Omental fat pad (tissue), 3 donors: ENCODE measurements at regions not wholly inside any gene's neighbourhood (a gene's known extent, or its start where the extent isn't known, plus 50 kb on each side); places are given as distances from the start of the nearest gene placed in this dataset.
"Not testable (repeated sequence)": the region's sequence is repeated elsewhere in the genome, so short reads cannot be mapped to it uniquely, and the experiment has no call there.

Source experiments
- ATAC-seq: fragments of 150-250 bp; one replicate; pipeline ENCODE4 v1.9.1; 2016; ENCODE audit warnings: mild to moderate bottlenecking, moderate library complexity; ENCODE audit not compliant: low FRiP score
- DNase-seq: peaks from one replicate; pipeline ENCODE4 v3.0.0-alpha.2; 2019; ENCODE audit warnings: low spot score
- TF ChIP-seq, protein P1 (sequence below), 3 donors: fragments of 450-650 bp; IDR thresholded peaks; one replicate each; pipeline ENCODE4 v1.5.1; 2016 to 2017; ENCODE audit warnings: antibody characterized with exemption in 3 of 3, mild to moderate bottlenecking in 3 of 3, moderate library complexity in 2 of 3

GRCh38 chr3:194872669-194872977, 186.9 kb downstream of the FAM43A start:
- DNase-seq (no peak), ATAC-seq (no peak)
- TF ChIP-seq, protein P1, sequence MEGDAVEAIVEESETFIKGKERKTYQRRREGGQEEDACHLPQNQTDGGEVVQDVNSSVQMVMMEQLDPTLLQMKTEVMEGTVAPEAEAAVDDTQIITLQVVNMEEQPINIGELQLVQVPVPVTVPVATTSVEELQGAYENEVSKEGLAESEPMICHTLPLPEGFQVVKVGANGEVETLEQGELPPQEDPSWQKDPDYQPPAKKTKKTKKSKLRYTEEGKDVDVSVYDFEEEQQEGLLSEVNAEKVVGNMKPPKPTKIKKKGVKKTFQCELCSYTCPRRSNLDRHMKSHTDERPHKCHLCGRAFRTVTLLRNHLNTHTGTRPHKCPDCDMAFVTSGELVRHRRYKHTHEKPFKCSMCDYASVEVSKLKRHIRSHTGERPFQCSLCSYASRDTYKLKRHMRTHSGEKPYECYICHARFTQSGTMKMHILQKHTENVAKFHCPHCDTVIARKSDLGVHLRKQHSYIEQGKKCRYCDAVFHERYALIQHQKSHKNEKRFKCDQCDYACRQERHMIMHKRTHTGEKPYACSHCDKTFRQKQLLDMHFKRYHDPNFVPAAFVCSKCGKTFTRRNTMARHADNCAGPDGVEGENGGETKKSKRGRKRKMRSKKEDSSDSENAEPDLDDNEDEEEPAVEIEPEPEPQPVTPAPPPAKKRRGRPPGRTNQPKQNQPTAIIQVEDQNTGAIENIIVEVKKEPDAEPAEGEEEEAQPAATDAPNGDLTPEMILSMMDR (IDR thresholded peaks at IDR 0.05), result no peak

- not testable (repeated sequence) for ATAC-seq, DNase-seq
These were observed 187.8 kb downstream of the FAM43A start for GRCh38 chr3:194873474-194873873.

DNA sequence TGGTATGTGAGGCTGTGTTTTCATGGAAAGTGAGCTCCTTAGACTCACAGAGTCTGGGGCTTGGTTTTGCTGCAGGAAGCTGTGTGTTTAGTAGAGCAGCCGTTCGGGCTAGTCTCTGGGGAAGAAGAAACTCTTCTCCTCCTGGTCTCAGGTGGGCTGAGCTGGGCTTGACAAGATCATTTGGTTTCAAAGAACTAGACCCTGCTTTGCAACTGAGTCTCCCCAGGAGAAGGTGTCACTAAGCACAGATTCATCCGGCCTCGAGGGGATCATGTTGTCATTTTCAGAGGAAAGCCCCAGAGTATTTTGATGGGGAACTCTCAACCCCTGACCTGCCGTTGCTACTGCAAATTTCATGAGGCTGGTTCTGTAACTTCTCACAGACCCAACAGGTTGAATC, 188.5 kb downstream of the FAM43A start:
- TF ChIP-seq, protein P1 (IDR thresholded peaks at IDR 0.05), result no peak
- ATAC-seq (no peak), DNase-seq (no peak)

DNA sequence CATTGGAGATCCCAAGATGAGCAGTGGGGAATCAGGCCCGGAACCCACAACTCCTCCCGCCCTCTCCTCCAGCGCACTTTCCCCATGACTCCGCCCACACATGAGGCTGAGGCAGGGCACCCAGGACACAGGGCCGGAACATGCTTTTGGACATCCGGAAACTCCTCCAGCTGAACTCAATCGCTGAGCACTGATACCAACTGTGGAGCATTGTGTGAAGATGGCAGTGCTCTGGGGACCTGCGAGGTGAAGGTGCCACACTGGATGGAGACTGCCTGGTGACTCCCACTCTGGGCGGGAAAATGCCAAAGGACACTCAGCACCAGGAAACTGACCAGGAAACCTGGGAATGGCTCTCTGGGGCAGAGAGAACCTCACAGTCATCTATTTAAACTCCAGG, 189.1 kb downstream of the FAM43A start:
- TF ChIP-seq, protein P1 (IDR thresholded peaks at IDR 0.05), result no peak
- ATAC-seq, result no peak
- DNase-seq, result no peak

DNA sequence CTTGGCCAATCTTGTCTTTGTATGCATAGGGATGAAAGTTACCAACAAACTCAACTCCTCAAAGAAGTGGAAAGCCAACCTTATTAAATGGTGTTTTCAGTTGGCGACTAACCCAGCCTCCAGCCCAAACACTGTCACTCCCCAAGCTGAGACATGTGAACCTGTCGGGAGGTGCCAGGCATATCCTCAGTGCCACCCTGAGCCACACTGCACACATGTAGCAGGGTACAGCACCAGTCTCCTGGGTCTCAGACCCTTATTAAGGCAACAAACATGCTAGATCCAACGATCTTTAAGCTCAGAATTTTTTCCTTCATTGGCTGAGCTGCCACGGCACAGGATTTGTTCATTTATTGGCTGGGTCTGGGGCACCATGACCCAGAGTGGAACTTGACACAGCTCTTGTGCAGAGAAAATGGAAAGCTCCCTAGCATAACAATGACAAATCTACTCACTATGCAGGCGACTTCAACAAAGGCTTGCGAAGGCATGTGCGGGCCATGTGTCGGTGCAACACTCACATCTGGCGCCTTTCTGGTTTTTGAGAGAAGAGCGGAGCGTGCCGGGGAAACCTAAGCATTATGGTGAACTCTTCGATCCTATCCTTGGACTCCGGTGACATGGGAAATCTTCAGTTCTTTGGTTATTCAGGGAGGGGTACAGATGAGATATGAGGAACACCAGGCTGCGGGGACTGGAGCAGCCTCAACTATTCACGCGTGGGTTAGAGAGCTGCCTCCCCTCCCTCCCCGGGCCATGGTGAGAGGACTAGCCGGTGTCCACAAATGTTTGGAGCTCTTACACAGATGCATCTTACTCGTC, 190.1 kb downstream of the FAM43A start:
- TF ChIP-seq, protein P1 (IDR thresholded peaks at IDR 0.05), result no peak
- DNase-seq, result no peak
- ATAC-seq, result no peak

DNA sequence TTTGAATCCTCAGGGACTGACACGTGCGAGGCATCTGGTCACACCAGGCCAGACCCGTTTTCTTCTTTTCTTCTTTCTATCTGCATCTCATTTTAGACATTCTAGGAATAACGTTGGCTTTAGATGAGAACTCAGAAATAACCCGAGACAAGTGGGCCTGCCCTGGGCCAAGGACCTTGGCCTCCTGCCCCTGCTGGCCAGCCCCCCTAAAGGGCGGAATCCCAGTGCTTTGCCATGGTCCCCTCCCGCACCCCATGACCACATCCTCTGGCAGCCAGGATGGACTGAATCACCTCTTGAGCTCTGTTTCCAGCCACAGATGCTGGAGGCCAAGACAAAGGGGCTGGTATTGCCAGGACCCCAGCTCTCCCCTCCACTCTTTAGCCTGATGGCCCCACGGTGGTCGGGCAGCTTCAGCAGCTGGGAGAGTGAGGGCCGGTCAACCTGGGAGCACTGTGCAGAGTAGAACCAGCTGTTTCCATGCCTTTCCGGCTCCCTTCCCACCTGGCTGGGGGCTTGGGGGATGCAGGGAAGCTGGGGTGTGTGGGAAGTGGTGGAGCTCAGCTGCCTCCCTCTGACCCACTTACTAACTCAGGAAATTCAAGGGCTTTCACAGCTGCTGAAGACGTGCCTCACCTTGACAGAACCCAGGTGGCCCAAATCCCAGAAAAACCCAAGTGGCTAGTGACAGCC, 190.9 kb downstream of the FAM43A start:
- DNase-seq (no peak), ATAC-seq (no peak)
- TF ChIP-seq, protein P1 (IDR thresholded peaks at IDR 0.05), result no peak

GRCh38 chr3:194877291-194878119, 191.8 kb downstream of the FAM43A start:
- no peak for DNase-seq
- ATAC-seq, result no peak

More at GRCh38 chr3:194877291-194878119, 191.8 kb downstream of the FAM43A start:
- TF ChIP-seq, protein P1 (IDR thresholded peaks at IDR 0.05), result no peak
